SU-DHL-6 (cell line): ENCODE measurements at regions not wholly inside any gene's neighbourhood (a gene's known extent, or its start where the extent isn't known, plus 50 kb on each side); places are given as distances from the start of the nearest gene placed in this dataset.

ENCODE experiments used
- H2AFZ ChIP-seq: fragments of 200-600 bp; sonication (generic); 2 replicates; pipeline ENCODE4 v1.6.1; 2014; ENCODE audit warnings: low read depth, mild to moderate bottlenecking, moderate library complexity, mixed read lengths, antibody characterized with exemption, low read length; ENCODE audit not compliant: severe bottlenecking
- H3F3A ChIP-seq: fragments of 200-600 bp; shearing (Covaris generic); 2 replicates; pipeline ENCODE4 v1.6.0; 2016; ENCODE audit warnings: antibody characterized with exemption, mild to moderate bottlenecking; ENCODE audit not compliant: insufficient read depth
- H3K27ac ChIP-seq: fragments of 200-600 bp; sonication (generic); 2 replicates; pipeline ENCODE4 v1.5.1; 2016; ENCODE audit warnings: low read depth, mild to moderate bottlenecking, low read length, moderate library complexity, mixed read lengths
- H3K27me3 ChIP-seq: fragments of 200-600 bp; sonication (generic), shearing (Covaris generic); 2 replicates; pipeline ENCODE4 v1.6.0; 2014; ENCODE audit warnings: mild to moderate bottlenecking, low read length
- H3K36me3 ChIP-seq: fragments of 200-600 bp; sonication (generic); 2 replicates; pipeline ENCODE4 v1.6.1; 2014; ENCODE audit warnings: mild to moderate bottlenecking, low read length, mixed read lengths
- H3K4me2 ChIP-seq: fragments of 300-600, 200-600 bp; shearing (Covaris generic), sonication (generic); 2 replicates; pipeline ENCODE4 v1.6.0; 2014; ENCODE audit warnings: low read length, low read depth, mild to moderate bottlenecking; ENCODE audit not compliant: poor library complexity, severe bottlenecking
- H3K4me3 ChIP-seq: fragments of 200-600 bp; sonication (generic); 2 replicates; pipeline ENCODE4 v1.5.1; 2014; ENCODE audit warnings: antibody characterized with exemption, low read length, mild to moderate bottlenecking, mixed read lengths; ENCODE audit not compliant: insufficient read depth, poor library complexity, severe bottlenecking
- H3K79me2 ChIP-seq: fragments of 200-600 bp; sonication (generic); 2 replicates; pipeline ENCODE4 v1.6.1; 2014; ENCODE audit warnings: mild to moderate bottlenecking, low read length, moderate library complexity; ENCODE audit not compliant: insufficient read depth
- H3K9ac ChIP-seq: fragments of 200-600 bp; sonication (generic); 2 replicates; pipeline ENCODE4 v1.7.0; 2014; ENCODE audit warnings: mild to moderate bottlenecking, low read length
- H3K9me2 ChIP-seq: fragments of 200-600 bp; sonication (generic); replicated peaks from 2 replicates; pipeline ENCODE4 v1.6.1; 2014; ENCODE audit warnings: low read length; ENCODE audit not compliant: insufficient read depth
- H3K9me3 ChIP-seq: fragments of 200-600 bp; sonication (generic); 2 replicates; pipeline ENCODE4 v1.6.1; 2014; ENCODE audit warnings: low read length, mixed read lengths; ENCODE audit not compliant: insufficient read depth
- H4K20me1 ChIP-seq: fragments of 200-600 bp; sonication (generic); 2 replicates; pipeline ENCODE4 v1.6.1; 2014; ENCODE audit warnings: low read depth, mild to moderate bottlenecking, antibody characterized with exemption, low read length, moderate library complexity, mixed read lengths
- CTCF ChIP-seq: fragments of 200-600 bp; sonication (generic); IDR thresholded peaks from one replicate; pipeline ENCODE4 v1.5.1; 2017; ENCODE audit warnings: antibody characterized with exemption, mild to moderate bottlenecking, low read length, moderate library complexity; ENCODE audit not compliant: insufficient read depth, poor library complexity, severe bottlenecking
- EZH2phosphoT487 ChIP-seq: fragments of 200-600 bp; sonication (generic), shearing (Covaris generic); conservative IDR thresholded peaks from 2 replicates; pipeline ENCODE4 v1.6.1; 2018; ENCODE audit warnings: mild to moderate bottlenecking, antibody characterized with exemption, low read length, moderate library complexity, mixed read lengths

- Histone ChIP-seq H3K36me3 (no peaks in the 10 kb centered on the region), H4K20me1 (no peaks in the 10 kb centered on the region), H3K9ac (no peak overlapping the region), H3K4me2 (no peak overlapping the region), H3K27ac (no peak overlapping the region), H3F3A (no peaks in the 10 kb centered on the region), H3K9me2 (no peaks in the 10 kb centered on the region), H3K27me3 (no peaks in the 10 kb centered on the region), H3K79me2 (no peaks in the 10 kb centered on the region), H3K9me3 (no peaks in the 10 kb centered on the region), H3K4me3 (no peak overlapping the region), H2AFZ (no peak overlapping the region)
- TF ChIP-seq CTCF (no peak), EZH2phosphoT487 (no peak)
Observed at GRCh38 chr22:22084089-22084711, 101.6 kb upstream of the TOP3B start.

DNA sequence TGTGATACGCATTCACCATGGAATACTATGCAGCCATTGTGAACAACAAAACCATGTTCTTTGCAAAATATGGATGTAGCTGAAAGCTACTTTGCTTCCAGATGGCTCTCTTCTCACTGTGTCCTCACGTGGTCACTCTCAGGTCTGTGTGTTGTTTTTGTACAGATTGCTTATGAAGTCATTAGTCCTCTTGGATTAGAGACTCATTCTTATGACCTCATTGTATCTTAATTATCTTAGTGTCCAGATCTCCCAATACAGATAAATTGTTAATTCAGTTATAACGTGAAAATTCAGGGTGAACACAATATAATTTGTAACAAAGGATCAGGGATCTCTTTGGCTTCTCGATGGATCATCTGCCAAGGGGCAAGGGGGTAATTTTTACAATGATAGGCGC is 100.4 kb upstream of the TOP3B start:
- no peak overlapping the region for H3K4me3 ChIP-seq
- H3K4me2 ChIP-seq: no peak overlapping the region
- H3F3A ChIP-seq: no peaks in the 10 kb centered on the region
- no peaks in the 10 kb centered on the region for H3K27me3 ChIP-seq
- no peak for TF ChIP-seq EZH2phosphoT487
- TF ChIP-seq CTCF: no peak
- H3K36me3 ChIP-seq: no peaks in the 10 kb centered on the region
- H2AFZ ChIP-seq: no peak overlapping the region
- no peak overlapping the region for H3K27ac ChIP-seq
- no peaks in the 10 kb centered on the region for H3K9me2 ChIP-seq
- H3K9ac ChIP-seq: no peak overlapping the region
- H3K79me2 ChIP-seq: no peaks in the 10 kb centered on the region
- H3K9me3 ChIP-seq: no peaks in the 10 kb centered on the region
- H4K20me1 ChIP-seq: no peaks in the 10 kb centered on the region

DNA sequence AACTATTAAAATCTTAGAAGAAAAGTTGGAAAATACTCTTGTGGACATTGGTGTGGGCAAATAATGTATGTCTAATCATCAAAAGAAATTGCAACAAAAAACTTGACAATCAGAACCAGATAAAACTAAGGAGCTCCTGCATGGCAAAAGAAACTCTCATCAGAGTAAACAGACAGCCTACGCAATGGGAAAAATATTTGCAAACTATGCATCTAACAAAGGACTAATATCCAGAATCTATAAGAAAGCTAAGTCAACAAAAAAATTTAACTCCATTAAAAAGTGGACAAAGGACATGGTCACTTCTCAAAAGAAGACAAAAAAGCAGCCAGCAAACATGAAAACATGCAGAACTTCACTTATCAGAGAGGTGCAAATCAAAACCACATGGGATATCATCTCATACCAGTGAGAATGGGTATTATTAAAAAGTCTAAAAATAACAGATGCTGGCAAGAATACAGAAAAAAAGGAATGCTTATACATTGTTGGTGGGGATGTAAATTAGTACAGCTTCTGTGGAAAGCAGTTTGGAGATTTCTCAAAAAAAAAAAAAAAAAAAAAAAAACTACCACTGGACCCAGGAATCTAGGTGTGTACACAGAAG is 99.7 kb upstream of the TOP3B start:
- no peak overlapping the region for H3K27ac ChIP-seq
- H3K36me3 ChIP-seq: no peaks in the 10 kb centered on the region
- no peaks in the 10 kb centered on the region for H3K9me2 ChIP-seq
- H3K9me3 ChIP-seq: no peaks in the 10 kb centered on the region
- no peaks in the 10 kb centered on the region for H4K20me1 ChIP-seq
- H3F3A ChIP-seq: no peaks in the 10 kb centered on the region
- H3K9ac ChIP-seq: no peak overlapping the region
- H3K79me2 ChIP-seq: no peaks in the 10 kb centered on the region
- TF ChIP-seq CTCF: no peak
- TF ChIP-seq EZH2phosphoT487: no peak
- H2AFZ ChIP-seq: no peak overlapping the region
- H3K4me2 ChIP-seq: no peak overlapping the region
- H3K4me3 ChIP-seq: no peak overlapping the region
- no peaks in the 10 kb centered on the region for H3K27me3 ChIP-seq
